Endodermal cell (in vitro differentiated cells): ENCODE measurements at regions not wholly inside any gene's neighbourhood (a gene's known extent, or its start where the extent isn't known, plus 50 kb on each side); places are given as distances from the start of the nearest gene placed in this dataset.
A peak's percentile ranks its signal among the peaks of the same experiment; 100 is the strongest.
"Not testable (repeated sequence)": the region's sequence is repeated elsewhere in the genome, so short reads cannot be mapped to it uniquely, and the experiment has no call there.

Source experiments
- DNase-seq: peaks from one replicate; pipeline ENCODE4 v3.0.0-alpha.2; 2017
- H3K27ac ChIP-seq: 2 replicates; pipeline ENCODE4 v1.5.1; 2013; ENCODE audit warnings: mild to moderate bottlenecking, low read depth, low read length, moderate library complexity
- H3K27me3 ChIP-seq: 2 replicates; pipeline ENCODE4 v1.6.1; 2013; ENCODE audit warnings: mild to moderate bottlenecking, low read length, moderate library complexity; ENCODE audit not compliant: insufficient read depth, control insufficient read depth, poor library complexity, severe bottlenecking
- H3K36me3 ChIP-seq: 2 replicates; pipeline ENCODE4 v1.7.0; 2013; ENCODE audit warnings: mild to moderate bottlenecking, low read length, moderate library complexity; ENCODE audit not compliant: control insufficient read depth, insufficient read depth
- H3K4me1 ChIP-seq: one replicate; pipeline ENCODE4 v1.7.0; 2013; ENCODE audit warnings: low read length; ENCODE audit not compliant: control insufficient read depth, insufficient read depth
- H3K4me3 ChIP-seq: 2 replicates; pipeline ENCODE4 v1.5.1; 2013; ENCODE audit warnings: mild to moderate bottlenecking, low read length, moderate library complexity
- H3K9ac ChIP-seq: 2 replicates; pipeline ENCODE4 v1.6.1; 2013; ENCODE audit warnings: mild to moderate bottlenecking, low read length, moderate library complexity; ENCODE audit not compliant: poor library complexity, severe bottlenecking; ENCODE audit errors: extremely low read depth
- H3K9me3 ChIP-seq: 2 replicates; pipeline ENCODE4 v1.6.1; 2013; ENCODE audit warnings: mild to moderate bottlenecking, low read length, moderate library complexity; ENCODE audit not compliant: control insufficient read depth
- H3K27ac Mint-ChIP-seq: 2 replicates; pipeline ENCODE4 v1.8.0; 2020; ENCODE audit warnings: mixed read lengths
- H3K27me3 Mint-ChIP-seq: 2 replicates; pipeline ENCODE4 v1.8.0; 2021; ENCODE audit warnings: mild to moderate bottlenecking, mixed read lengths; ENCODE audit not compliant: insufficient read depth
- H3K36me3 Mint-ChIP-seq: 2 replicates; pipeline ENCODE4 v1.8.0; 2020; ENCODE audit warnings: low read depth, mixed read lengths
- H3K4me1 Mint-ChIP-seq: 2 replicates; pipeline ENCODE4 v1.8.0; 2020; ENCODE audit warnings: mixed read lengths
- H3K4me3 Mint-ChIP-seq: 2 replicates; pipeline ENCODE4 v1.8.0; 2020; ENCODE audit warnings: mild to moderate bottlenecking, moderate library complexity, mixed read lengths
- H3K9me3 Mint-ChIP-seq: 2 replicates; pipeline ENCODE4 v1.8.0; 2020; ENCODE audit warnings: mild to moderate bottlenecking, mixed read lengths
- CTCF ChIP-seq: fragments of 200-600 bp; sonication (generic); conservative IDR thresholded peaks from 2 replicates; pipeline ENCODE4 v1.5.0; 2021; ENCODE audit warnings: antibody characterized with exemption, mild to moderate bottlenecking
- WGBS, 2 experiments: methylation state at CpG; one replicate each; pipeline versions ENCODE4 v1.1.5 to v1.1.7; 2013; ENCODE audit warnings: missing lambda C conversion rate in 2 of 2, mixed read lengths in 1 of 2; ENCODE audit not compliant: insufficient coverage in 1 of 2, insufficient read length in 1 of 2; 5-methylcytosine and 5-hydroxymethylcytosine counted together

GRCh38 chr2:32882816-32883810 lies 63.6 kb upstream of the LTBP1 start:
- no peak for DNase-seq
- Histone ChIP-seq H3K4me3 (no peak overlapping the region), H3K9ac (no peak overlapping the region), H3K27me3 (no peaks in the 10 kb centered on the region), H3K9me3 (peaks cover 7% of the 10 kb centered on the region), H3K36me3 (no peaks in the 10 kb centered on the region), H3K4me1 (no peaks in the 10 kb centered on the region), H3K27ac (peak overlapping the region; percentile 84)
- WGBS, 2 experiments, result 86 to 93% methylated on average over 7 to 10 of the region's 10 CpGs
- Mint-ChIP-seq H3K9me3 (peaks cover 21% of the 10 kb centered on the region), H3K27me3 (no peaks in the 10 kb centered on the region), H3K36me3 (no peaks in the 10 kb centered on the region), H3K27ac (no peak overlapping the region), H3K4me1 (no peaks in the 10 kb centered on the region), H3K4me3 (no peak overlapping the region)
- no peak for TF ChIP-seq CTCF

DNA sequence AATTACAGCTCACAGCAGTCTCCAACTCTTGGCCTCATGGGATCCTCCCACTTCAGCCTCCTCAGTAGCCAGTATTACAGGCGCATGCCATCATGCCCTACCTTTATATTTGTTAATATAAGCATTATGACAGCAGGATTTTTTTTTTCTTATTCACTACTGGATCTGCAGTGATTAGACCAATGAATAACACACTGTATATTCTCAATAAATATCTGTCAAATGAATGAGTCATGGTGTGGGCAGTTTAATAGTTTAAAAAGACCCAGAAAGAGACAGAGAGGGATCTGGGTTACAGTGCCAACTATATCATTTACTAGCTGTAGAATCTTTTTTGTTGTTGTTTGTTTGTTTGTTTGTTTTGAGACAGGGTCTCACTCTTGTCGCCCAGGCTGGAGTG lies 62.4 kb upstream of the LTBP1 start:
- H3K36me3 ChIP-seq, result no peaks in the 10 kb centered on the region
- H3K9me3 ChIP-seq, result peaks cover 7% of the 10 kb centered on the region
- Mint-ChIP-seq H3K4me3 (no peak overlapping the region), H3K4me1 (no peaks in the 10 kb centered on the region), H3K27me3 (no peaks in the 10 kb centered on the region), H3K9me3 (peaks cover 21% of the 10 kb centered on the region), H3K36me3 (no peaks in the 10 kb centered on the region), H3K27ac (no peak overlapping the region)
- H3K4me3 ChIP-seq, result no peak overlapping the region
- no peak overlapping the region for H3K27ac ChIP-seq
- H3K4me1 ChIP-seq, result no peaks in the 10 kb centered on the region
- no peak for TF ChIP-seq CTCF
- H3K9ac ChIP-seq, result no peak overlapping the region
- no peaks in the 10 kb centered on the region for H3K27me3 ChIP-seq
- DNase-seq, result no peak
- WGBS, 2 experiments, result 80 to 90% methylated on average over 1 to 2 of the region's 2 CpGs

DNA sequence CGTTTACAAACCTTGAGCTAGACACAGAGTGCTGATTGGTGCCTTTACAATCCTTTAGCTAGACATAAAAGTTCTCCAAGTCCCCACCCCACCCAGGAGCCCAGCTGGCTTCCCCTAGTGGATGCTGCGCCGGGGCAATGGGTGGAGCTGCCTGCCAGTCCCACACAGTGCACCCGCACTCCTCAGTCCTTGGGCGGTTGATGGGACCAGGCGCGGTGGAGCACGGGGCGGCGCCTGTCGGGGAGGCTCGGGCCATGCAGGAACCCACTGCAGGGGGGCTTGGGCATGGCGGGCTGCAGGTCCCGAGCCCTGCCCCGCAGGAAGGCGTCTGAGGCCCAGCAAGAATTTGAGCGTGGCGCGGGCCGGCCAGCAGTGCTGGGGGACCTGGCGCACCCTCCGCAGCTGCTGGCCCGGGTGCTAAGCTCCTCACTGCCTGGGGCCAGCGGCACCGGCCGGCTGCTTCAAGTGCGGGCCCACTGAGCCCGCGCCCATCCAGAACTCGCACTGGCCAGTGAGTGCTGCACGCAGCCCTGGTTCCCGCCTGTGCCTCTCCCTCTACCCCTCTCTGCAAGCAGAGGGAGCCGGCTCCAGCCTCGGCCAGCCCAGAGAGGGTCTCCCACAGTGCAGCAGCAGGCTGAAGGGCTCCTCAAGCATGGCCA lies 60.2 kb upstream of the LTBP1 start:
- not testable (repeated sequence) for H3K4me1 Mint-ChIP-seq, H3K4me3 Mint-ChIP-seq, H3K4me1 ChIP-seq, H3K9me3 ChIP-seq, H3K36me3 ChIP-seq, H3K27ac ChIP-seq, H3K9ac ChIP-seq, H3K27ac Mint-ChIP-seq, H3K27me3 ChIP-seq, H3K27me3 Mint-ChIP-seq, H3K36me3 Mint-ChIP-seq, DNase-seq, H3K4me3 ChIP-seq
- 96% methylated on average over 16 to 34 of the region's 34 CpGs for WGBS, 2 experiments
- H3K9me3 Mint-ChIP-seq, result peaks cover 21% of the 10 kb centered on the region
